UCSD-AML1 (cell line): ENCODE measurements at regions not wholly inside any gene's neighbourhood (a gene's known extent, or its start where the extent isn't known, plus 50 kb on each side); places are given as distances from the start of the nearest gene placed in this dataset.

Experiments used
- DNase-seq: peaks from one replicate; lab custom pipeline; 2025; ENCODE audit not compliant: unreplicated experiment; lab: John Stamatoyannopoulos, UW

- DNase-seq, result no peak
Measured at GRCh38 chr12:91346827-91347226, 164.2 kb upstream of the DCN start.

DNA sequence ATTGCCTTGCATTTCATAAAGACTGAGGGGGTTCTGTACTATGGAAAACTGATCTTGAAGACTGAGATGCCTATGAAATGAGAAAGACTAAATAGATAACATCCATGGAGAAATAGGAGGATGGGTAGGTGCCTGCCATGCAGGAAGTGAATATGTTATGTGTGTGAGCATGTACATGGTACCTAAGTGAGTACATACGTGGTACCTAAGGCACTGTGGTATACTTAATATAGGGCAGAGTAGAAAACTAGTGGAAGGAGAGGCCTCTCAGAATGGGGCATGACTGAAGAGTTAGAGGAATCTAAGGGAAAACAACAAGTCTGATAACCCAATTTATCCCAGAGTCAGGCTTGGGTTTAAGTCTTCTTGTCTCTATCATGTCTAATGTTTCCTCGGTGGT lies 161.8 kb upstream of the DCN start:
- DNase-seq, result no peak

DNA sequence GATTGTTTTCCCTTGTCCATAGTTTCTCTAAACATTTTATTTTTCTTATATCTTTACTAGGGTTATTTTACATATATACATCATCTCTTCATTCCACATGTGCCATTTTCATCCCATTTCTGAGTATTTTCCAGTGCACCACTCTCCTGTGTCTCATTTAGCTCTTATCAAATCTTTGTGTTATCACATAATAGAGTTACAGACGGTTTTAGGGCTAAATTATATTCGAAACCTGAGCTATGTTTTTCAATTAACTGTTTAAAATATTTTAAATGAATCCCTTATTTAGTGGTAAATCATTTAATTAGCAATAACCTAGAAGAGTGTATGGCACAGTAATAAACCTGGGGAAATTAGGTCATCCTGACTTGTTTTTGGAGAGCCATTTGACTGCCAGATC lies 160.4 kb upstream of the DCN start:
- DNase-seq, result no peak

DNA sequence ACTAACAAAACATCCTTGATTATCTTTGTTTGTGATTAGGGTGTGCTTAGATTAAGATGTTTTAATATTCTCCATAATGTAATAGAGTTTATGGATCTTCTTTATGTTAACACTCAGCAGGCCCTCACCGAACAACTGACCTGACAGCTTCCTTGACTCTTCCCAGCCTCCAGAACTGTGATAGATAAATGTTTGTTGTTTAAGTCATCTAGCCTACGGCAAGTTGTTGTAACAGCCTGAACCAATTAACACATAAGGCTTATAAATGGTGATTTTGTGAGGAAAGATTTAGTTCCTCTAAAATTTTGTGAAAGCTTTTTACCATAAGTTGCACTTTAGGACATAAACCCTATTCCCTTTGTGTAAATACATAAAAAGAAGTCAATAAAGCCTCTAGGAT lies 156.5 kb upstream of the DCN start:
- DNase-seq, result no peak

GRCh38 chr12:91335699-91336098 lies 153.1 kb upstream of the DCN start:
- DNase-seq, result no peak

GRCh38 chr12:91333966-91334365 lies 151.3 kb upstream of the DCN start:
- no peak for DNase-seq

GRCh38 chr12:91332302-91332701 lies 149.7 kb upstream of the DCN start:
- DNase-seq, result no peak

- no peak for DNase-seq
Measured at GRCh38 chr12:91331371-91331770, 148.8 kb upstream of the DCN start.

DNA sequence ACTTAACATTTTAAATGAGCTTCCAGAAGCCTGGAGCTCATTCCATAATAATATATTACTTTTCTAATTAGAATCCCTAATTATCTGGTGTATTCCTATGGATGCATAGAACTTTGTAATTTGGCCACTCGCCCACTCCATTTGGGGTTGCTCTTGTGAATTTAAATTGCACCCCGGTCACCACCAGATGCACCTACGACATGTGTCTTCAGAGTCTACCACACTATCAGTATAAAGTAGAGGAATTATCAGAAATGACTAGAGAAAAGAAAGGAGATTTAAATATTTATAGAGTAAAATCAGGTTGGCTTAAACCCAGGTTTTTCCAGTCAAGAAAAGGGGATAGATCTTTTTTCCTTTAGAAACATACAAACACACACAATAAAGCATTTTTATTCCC lies 145.8 kb upstream of the DCN start:
- DNase-seq, result no peak

- no peak for DNase-seq
Measured at GRCh38 chr12:91327889-91328288, 145.3 kb upstream of the DCN start.

DNA sequence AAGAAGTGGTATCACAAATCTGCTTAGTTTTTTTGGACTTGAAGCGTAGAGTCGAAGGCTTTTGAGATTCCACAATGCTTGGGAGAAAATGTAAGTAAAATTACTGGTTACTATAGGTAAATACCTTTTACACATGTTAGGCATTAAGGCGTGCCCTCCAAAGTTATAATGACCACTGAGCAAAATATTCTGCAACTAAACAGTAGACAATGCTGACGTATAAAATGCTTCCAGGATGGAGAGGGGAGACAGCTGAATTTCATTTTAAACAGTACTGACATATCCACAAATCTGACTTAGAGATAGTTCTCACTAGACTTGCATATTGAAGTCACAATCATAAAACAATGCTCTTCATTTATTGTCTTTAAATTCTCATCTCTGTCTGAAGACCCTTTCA lies 144.5 kb upstream of the DCN start:
- no peak for DNase-seq

GRCh38 chr12:91326058-91327027 lies 143.7 kb upstream of the DCN start:
- DNase-seq, result no peak

DNA sequence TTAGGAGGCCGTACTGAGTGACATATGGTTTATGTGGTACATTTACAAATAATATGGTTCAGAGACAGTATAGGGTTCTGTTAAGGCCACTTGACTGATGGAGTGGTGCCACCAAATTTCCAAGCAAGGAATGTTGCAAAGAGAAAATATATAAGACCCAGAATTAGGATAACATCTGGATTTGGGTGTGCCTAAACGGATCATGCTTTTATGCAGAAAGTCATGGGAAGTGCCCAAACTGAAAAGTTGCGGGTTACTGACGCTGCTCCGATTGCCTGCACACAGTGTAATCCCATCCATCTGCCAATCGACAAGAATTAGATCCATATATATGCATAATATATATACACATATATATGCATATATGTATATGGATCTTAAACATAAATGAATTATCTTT lies 138.4 kb upstream of the DCN start:
- no peak for DNase-seq

GRCh38 chr12:91319071-91319760 lies 136.6 kb upstream of the DCN start:
- no peak for DNase-seq

- DNase-seq, result no peak
Measured at GRCh38 chr12:91317306-91317705, 134.7 kb upstream of the DCN start.

DNA sequence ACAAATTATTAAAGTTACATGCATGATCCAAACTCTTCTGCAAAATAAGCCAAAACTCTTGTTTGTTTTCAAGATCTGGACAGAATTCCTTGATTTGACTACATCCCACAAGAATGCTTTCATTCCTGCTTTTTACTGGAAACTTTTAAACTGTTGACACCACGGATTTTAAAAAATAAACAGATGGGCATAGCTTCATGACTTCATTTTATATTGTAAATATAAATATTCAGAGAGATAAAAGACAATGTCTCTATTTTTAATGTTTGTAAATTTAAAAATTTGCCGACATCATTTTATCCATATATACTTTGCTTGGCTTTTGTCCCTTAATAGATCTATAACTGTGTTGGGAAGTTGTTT lies 134.3 kb upstream of the DCN start:
- no peak for DNase-seq

DNA sequence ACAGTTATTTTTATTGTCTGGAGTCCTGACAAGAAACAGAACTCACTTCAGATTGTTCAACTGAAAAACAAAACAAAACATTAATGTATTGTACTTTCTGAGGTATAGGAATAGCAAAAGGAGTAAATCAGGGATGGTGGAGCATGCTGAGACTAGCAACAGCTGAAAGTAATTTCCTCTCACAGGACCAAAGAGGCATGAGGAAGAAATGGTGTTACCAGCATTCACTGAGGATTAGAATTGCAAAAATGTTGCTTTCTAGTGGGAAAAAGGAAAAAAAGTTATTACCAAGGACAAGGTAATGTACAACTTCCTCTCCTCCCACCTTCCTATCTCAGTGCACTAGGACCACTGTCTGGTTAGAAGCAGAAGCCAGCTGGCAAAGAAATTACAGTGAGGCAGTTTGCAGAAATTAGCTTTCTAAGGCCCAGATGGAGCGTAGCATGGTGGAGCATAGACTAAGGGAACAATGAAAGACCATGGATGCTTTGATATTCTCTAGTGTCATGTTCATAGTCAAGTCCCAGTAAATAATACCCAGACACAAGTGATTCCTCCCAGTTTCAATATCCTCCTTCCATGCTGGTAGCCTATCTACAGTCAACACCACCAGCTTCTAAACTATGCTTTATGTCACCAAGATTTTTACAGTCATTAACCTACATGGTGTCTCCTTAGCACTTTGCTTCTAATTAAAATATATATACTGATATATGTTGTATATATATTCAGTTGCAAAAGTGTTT lies 133.7 kb upstream of the DCN start:
- no peak for DNase-seq

DNA sequence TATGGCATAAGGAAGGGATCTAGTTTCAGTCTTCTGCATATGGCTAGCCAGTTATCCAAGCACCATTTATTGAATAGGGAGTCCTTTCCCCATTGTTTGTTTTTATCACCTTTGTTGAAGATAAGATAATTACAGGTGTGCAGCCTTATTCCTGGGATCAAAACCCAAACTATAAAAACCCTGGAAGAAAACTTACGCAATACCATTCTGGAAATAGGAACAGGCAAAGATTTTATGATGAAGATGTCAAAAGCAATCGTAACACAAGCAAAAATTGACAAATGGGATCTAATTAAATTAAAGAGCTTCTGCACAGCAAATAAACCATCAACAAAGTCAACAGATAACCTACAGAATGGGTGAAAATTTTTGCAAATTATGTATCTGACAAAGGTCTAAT lies 128.5 kb upstream of the DCN start:
- no peak for DNase-seq

- DNase-seq, result no peak
Measured at GRCh38 chr12:91309450-91309849, 126.8 kb upstream of the DCN start.

DNA sequence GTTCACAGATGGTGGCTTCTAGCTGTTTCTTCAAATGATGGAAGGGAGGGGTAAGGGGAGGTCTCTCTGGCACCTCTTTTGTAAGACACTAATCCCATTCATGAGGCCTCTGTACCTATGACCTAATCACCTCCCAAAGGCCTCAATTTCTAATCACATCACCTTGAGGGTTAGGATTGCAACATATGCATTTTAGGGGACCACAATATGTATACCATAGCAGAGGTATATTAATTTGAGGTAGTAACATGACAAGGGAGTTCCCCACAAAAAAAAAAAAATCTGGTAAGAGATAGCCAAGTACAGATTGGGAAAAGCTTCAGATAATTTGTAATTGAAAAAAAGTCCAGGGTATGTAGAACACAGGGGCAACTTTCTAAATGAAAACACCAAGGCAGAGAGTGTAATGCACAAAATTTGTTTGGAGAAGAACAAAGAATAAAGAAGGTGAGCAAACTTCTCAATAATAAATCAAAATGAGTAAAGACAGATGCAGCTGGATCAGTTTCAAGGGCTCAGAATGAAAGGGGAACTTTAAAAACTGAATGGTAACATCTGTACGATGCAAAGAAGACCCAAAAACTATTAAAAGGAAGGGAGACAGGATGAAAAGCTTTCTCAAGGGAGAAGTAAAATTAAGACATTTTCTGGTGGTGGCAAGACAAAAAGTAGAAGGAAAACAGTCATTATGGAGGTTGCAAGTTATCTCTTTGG lies 125.5 kb upstream of the DCN start:
- DNase-seq, result no peak

GRCh38 chr12:91290354-91290753 lies 107.7 kb upstream of the DCN start:
- no peak for DNase-seq
